ENCODE measurements at regions not wholly inside any gene's neighbourhood (a gene's known extent, or its start where the extent isn't known, plus 50 kb on each side); places are given as distances from the start of the nearest gene placed in this dataset.
A peak's percentile ranks its signal among the peaks of the same experiment; 100 is the strongest.
"Not testable (repeated sequence)": the region's sequence is repeated elsewhere in the genome, so short reads cannot be mapped to it uniquely, and the experiment has no call there.

DNA sequence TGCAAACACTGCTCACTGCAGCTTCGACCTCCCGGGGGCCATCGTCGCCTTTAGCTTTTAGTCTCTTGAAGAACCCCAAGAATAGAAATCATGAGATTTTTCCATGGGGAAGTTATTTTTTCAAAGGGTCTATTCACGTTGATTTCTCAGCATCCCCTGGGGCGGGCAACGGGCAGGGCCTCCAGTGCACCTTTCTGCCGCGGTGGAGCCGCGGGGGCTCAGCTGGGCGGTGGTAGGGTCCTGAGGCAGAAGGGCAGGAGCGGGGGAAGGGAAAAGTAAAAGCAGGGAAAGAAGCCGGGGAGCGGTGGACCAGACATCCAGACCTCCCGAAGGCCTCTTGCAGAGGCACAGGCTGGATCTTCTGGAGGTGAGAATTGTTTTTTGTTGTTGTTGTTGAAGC is 253.8 kb downstream of the FAM72C start:
- ATAC-seq, result no peak
- H3K36me3 ChIP-seq (replicated peaks in 1 of 2; ENCODE audit: insufficient read depth in 1 of 2, low read depth in 2 of 2), result no peaks in the 10 kb centered on the region
- H3K4me1 ChIP-seq, result peaks cover 6% of the 10 kb centered on the region
- intact Hi-C loops (cut with DNase I), result no loop called here
- no peak overlapping the region for H3K27ac ChIP-seq
- no peak for DNase-seq
- H3K9me3 ChIP-seq, result no peaks in the 10 kb centered on the region
- TF ChIP-seq POLR2A (IDR thresholded peaks at IDR 0.05), result no peak
- WGBS, 2 donors, result 37 to 52% methylated on average over 14 to 16 of the region's 16 CpGs
- H3K27me3 ChIP-seq, result peaks cover 0 to 4% of the 10 kb centered on the region in 2 donors
- H3K4me3 ChIP-seq, result no peak overlapping the region

DNA sequence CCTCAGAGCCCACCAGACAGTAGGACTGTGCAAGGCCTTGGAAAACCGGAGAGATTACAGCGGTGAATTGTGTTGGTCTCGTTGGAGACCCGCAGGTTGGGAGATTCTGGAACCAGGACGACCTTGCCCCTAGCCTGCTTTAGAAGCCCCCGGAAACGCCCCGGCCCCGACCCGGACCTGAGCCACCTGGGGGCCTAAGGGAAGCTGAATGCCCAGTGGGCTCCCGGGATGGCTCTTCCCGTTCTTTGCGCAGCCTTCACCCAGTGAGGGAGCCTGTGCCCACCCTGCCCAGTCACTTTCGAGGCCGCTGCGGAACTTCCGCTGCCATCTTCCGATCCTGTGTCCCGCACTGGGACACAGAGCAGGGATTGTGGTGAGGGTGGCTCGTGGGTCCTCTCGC is 254.4 kb downstream of the FAM72C start:
- WGBS, 2 donors, result 36% methylated on average over 16 of the region's 21 CpGs; no CpG with 5 or more reads in 1 of the 2 donors

DNA sequence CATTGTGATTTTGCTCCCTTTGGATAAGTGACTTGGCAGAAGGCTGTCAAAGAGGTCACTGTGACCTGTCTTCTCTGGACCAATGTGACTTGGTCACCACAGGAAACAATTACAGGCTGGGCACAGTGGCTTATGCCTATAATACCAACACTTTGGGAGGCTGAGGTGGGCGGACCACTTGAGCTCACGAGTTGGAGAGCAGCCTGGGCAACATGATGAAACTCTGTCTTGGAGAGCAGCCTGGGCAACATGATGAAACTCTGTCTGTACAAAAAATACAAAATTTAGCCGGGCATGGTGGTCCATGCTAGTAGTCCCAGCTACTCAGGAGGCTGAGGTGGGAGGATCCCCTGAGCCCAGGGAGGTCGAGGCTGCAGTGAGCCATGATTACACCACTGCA is 256.9 kb downstream of the FAM72C start:
- DNase-seq; ATAC-seq; H3K4me1 ChIP-seq; H3K9me3 ChIP-seq; H3K27me3 ChIP-seq; intact Hi-C loops (cut with DNase I); H3K4me3 ChIP-seq; H3K36me3 ChIP-seq (replicated peaks in 1 of 2; ENCODE audit: insufficient read depth in 1 of 2, low read depth in 2 of 2); H3K27ac ChIP-seq: not testable (repeated sequence)
- WGBS, 2 donors, result 51 to 57% methylated on average over 4 of the region's 4 CpGs

More for the DNA sequence above, 254.4 kb downstream of the FAM72C start:
- no peaks in the 10 kb centered on the region for H3K36me3 ChIP-seq (replicated peaks in 1 of 2; ENCODE audit: insufficient read depth in 1 of 2, low read depth in 2 of 2)
- TF ChIP-seq POLR2A (IDR thresholded peaks at IDR 0.05), result no peak
- TF ChIP-seq, protein P1, sequence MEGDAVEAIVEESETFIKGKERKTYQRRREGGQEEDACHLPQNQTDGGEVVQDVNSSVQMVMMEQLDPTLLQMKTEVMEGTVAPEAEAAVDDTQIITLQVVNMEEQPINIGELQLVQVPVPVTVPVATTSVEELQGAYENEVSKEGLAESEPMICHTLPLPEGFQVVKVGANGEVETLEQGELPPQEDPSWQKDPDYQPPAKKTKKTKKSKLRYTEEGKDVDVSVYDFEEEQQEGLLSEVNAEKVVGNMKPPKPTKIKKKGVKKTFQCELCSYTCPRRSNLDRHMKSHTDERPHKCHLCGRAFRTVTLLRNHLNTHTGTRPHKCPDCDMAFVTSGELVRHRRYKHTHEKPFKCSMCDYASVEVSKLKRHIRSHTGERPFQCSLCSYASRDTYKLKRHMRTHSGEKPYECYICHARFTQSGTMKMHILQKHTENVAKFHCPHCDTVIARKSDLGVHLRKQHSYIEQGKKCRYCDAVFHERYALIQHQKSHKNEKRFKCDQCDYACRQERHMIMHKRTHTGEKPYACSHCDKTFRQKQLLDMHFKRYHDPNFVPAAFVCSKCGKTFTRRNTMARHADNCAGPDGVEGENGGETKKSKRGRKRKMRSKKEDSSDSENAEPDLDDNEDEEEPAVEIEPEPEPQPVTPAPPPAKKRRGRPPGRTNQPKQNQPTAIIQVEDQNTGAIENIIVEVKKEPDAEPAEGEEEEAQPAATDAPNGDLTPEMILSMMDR (IDR thresholded peaks at IDR 0.05), result no peak
- H3K4me1 ChIP-seq, result peaks cover 6% of the 10 kb centered on the region
- intact Hi-C loops (cut with DNase I), result no loop called here
- no peaks in the 10 kb centered on the region for H3K9me3 ChIP-seq
- DNase-seq, result no peak
- peaks cover 0 to 4% of the 10 kb centered on the region in 2 donors for H3K27me3 ChIP-seq
- ATAC-seq, result no peak
- no peak overlapping the region for H3K4me3 ChIP-seq
- H3K27ac ChIP-seq, result no peak overlapping the region

DNA sequence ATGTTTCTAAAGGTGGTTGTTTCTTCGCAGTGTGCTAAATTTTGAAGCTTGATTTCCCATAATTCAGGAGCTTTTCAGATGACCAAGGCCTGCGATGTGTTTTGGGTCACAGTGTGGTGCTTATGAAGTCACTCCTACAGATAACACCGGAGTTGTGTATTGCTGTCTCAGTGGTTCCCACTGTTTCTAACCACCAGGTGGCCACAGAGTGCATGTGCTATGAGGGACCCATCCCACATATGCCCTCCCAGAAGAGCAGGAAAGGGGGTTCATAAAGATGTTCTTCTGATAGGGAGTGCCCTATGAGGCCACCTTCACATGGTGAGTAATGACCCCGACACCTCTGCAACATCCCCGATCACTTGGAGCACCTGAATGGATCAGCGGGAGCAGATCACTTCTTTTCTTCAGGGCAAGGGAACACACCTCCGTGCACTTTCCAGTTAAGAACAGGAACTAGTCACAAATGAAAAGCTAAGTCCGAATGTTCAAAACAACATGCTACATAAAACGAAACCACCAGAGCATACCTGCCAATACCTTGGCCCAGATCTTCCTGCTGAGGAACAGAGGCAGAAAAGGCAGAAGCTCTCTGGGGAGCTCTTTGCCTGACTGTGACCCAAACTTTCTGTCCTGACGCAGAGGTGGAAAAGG is 262.1 kb downstream of the FAM72C start:
- H3K4me1 ChIP-seq; H3K9me3 ChIP-seq; intact Hi-C loops (cut with DNase I); H3K4me3 ChIP-seq; H3K27me3 ChIP-seq; ATAC-seq; H3K27ac ChIP-seq; H3K36me3 ChIP-seq (replicated peaks in 1 of 2; ENCODE audit: insufficient read depth in 1 of 2, low read depth in 2 of 2): not testable (repeated sequence)
- peak in 3 of 4 donors; percentile 5 to 35 (median 25) for DNase-seq
- TF ChIP-seq, protein P1 (IDR thresholded peaks at IDR 0.05), result peak in 5 of 7 experiments; percentile 26 to 51 (median 30)
- WGBS, 2 donors, result 31 to 35% methylated on average over 8 of the region's 10 CpGs

DNA sequence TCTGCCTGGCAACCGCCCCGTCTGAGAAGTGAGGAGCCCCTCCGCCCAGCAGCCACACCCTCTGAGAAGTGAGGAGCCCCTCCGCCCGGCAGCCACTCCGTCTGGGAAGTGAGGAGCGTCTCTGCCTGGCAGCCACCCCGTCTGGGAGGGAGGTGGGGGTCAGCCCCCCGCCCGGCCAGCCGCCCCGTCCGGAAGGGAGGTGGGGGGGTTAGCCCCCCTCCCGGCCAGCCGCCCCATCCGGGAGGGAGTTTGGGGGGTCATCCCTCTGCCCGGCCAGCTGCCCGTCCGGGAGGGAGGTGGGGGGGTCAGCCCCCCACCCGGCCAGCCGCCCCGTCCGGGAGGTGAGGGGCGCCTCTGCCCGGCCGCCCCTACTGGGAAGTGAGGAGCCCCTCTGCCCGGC is 269.0 kb downstream of the FAM72C start:
- intact Hi-C loops (cut with DNase I); H3K4me1 ChIP-seq; ATAC-seq; DNase-seq; H3K36me3 ChIP-seq (replicated peaks in 1 of 2; ENCODE audit: insufficient read depth in 1 of 2, low read depth in 2 of 2); H3K27ac ChIP-seq; H3K9me3 ChIP-seq; H3K4me3 ChIP-seq: not testable (repeated sequence)
- H3K27me3 ChIP-seq, result peaks cover 0 to 14% of the 10 kb centered on the region in 2 donors
- WGBS, 2 donors, result no CpG with 5 or more reads among the region's 27 CpGs

DNA sequence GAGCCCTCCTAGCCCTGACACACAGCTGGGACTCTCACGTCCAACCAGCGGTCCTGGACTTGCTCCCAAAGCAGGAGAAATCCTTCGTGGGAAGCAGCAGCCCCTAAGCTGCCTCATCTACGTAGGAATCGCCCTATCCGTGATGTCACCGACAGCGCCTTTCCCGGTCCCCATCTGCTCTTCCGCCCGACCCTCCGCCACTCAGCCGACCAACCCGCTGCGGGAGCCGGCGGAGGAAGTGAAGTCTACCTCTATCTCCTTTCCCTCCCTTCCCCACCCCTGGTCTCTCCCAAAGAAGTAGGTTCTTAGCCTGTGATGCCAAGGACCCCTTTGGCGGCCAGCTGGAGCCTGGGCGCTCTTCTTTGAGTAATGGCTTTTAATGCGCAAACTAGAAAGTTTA is 272.1 kb downstream of the FAM72C start:
- DNase-seq (no peak), ATAC-seq (no peak)
- TF ChIP-seq, protein P1 (IDR thresholded peaks at IDR 0.05), result no peak
- TF ChIP-seq POLR2A (IDR thresholded peaks at IDR 0.05), result no peak
- H3K4me1 ChIP-seq, result no peaks in the 10 kb centered on the region
- intact Hi-C loops (cut with DNase I), result no loop called here
- H3K9me3 ChIP-seq, result no peaks in the 10 kb centered on the region
- no peak overlapping the region for H3K4me3 ChIP-seq
- WGBS, 2 donors, result 0 to 2% methylated on average over 16 to 20 of the region's 20 CpGs
- H3K27me3 ChIP-seq, result peaks cover 0 to 24% of the 10 kb centered on the region in 2 donors
- no peak overlapping the region for H3K27ac ChIP-seq
- H3K36me3 ChIP-seq (replicated peaks in 1 of 2; ENCODE audit: insufficient read depth in 1 of 2, low read depth in 2 of 2), result no peaks in the 10 kb centered on the region

Measured in body of pancreas (tissue), 4 donors.